Lower leg skin (tissue), 4 donors: ENCODE measurements at regions not wholly inside any gene's neighbourhood (a gene's known extent, or its start where the extent isn't known, plus 50 kb on each side); places are given as distances from the start of the nearest gene placed in this dataset.
A peak's percentile ranks its signal among the peaks of the same experiment; 100 is the strongest.

ENCODE experiments used
- DNase-seq, 2 donors: peaks; one replicate each; pipeline ENCODE4 v3.0.0-alpha.2; 2019; ENCODE audit warnings: low spot score in 2 of 2
- H3K4me3 ChIP-seq: fragments of 200-600 bp; sonication (generic); 2 replicates; pipeline ENCODE4 v1.5.1; 2017; ENCODE audit warnings: mild to moderate bottlenecking, low read depth; ENCODE audit not compliant: poor library complexity, severe bottlenecking
- POLR2A ChIP-seq, 2 donors: fragments of 450-650 bp; IDR thresholded peaks; one replicate each; pipeline ENCODE4 v1.6.1; 2016 to 2017; ENCODE audit warnings: antibody characterized with exemption in 2 of 2, mild to moderate bottlenecking in 1 of 2, moderate library complexity in 1 of 2
- WGBS, 2 donors: methylation state at CpG; one replicate each; pipeline ENCODE4 v1.1.5; 2018; 5-methylcytosine and 5-hydroxymethylcytosine counted together
- intact Hi-C: fragments of 100-400 bp; cut with DNase I; formaldehyde crosslinking; loops from one replicate; pipeline ENCODE4 v1.15.0; 2023; ENCODE audit warnings: low total_unique reads
- TF ChIP-seq, protein P1 (sequence below), 3 donors: fragments of 450-650 bp; IDR thresholded peaks; one replicate each; pipeline ENCODE4 v1.5.1; 2016; ENCODE audit warnings: antibody characterized with exemption in 3 of 3, mild to moderate bottlenecking in 3 of 3, moderate library complexity in 2 of 3

DNA sequence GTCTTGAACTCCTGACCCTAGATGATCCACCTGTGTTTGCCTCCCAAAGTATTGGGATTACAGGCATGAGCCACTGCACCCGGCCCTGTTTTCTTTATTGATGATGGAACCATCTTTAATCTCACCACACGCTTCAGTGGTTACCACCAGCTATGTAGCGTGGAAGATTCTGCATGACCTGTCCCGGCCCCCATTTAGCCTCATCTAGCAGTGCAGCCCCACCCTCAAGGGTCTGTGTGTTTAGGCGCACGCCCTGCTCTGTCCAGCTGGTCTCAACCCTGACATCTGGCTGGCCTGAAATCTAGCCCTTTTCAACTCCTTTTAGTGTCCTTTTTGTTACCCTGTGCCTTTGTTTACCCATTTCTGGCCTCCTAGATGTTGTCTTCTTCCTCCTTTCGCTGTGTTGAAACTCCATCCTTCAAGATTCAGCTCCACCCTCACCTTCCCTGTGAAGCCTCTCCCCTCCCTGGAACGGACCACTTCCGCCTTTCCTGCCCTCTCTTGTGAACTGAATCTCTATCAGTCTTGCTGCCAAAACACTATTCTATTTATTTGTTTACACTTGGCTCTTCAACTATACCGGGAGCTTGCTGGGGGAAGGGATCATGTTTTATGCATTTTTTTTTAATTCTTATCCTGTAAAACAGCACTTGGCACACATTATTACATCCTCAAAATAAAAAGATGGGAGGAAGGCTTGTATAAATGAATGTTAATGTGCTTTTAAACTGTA is 101.0 kb upstream of the MTHFD1L start:
- DNase-seq: no peak
- TF ChIP-seq POLR2A (IDR thresholded peaks at IDR 0.05): no peak
- TF ChIP-seq, protein P1, sequence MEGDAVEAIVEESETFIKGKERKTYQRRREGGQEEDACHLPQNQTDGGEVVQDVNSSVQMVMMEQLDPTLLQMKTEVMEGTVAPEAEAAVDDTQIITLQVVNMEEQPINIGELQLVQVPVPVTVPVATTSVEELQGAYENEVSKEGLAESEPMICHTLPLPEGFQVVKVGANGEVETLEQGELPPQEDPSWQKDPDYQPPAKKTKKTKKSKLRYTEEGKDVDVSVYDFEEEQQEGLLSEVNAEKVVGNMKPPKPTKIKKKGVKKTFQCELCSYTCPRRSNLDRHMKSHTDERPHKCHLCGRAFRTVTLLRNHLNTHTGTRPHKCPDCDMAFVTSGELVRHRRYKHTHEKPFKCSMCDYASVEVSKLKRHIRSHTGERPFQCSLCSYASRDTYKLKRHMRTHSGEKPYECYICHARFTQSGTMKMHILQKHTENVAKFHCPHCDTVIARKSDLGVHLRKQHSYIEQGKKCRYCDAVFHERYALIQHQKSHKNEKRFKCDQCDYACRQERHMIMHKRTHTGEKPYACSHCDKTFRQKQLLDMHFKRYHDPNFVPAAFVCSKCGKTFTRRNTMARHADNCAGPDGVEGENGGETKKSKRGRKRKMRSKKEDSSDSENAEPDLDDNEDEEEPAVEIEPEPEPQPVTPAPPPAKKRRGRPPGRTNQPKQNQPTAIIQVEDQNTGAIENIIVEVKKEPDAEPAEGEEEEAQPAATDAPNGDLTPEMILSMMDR (IDR thresholded peaks at IDR 0.05): no peak
- no peak overlapping the region for H3K4me3 ChIP-seq
- intact Hi-C loops: no loop called here
- WGBS, 2 donors: 69 to 81% methylated on average over 10 of the region's 10 CpGs

DNA sequence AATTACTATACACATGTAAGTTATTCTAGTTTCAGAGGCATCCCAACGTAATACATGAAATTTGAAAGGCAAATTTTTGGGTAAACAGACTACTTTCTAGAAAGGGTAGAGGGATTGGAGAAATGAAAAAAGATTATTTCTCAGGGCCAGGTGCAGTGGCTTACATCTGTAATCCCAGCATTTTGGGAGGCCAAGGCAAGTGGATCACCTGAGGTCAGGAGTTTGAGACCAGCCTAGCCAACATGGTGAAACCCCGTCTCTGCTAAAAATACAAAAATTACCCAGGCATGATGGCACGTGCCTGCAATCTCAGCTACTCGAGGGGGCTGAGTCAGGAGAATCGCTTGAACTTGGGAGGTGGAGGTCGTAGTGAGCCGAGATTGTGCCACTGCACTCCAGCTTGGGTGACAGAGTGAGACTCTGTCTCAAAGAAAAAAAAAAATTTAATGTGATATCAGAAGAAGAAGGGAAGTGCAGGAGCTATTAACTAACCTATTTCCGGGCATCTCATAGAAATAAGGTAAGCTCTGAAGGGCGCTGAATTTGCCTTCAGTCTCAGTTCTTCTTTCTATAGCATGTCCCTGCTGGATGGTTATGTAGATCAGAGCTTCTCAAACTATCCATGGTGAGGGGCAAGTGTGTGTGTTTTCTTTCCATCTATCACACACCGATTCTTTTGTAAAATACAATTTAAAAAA is 100.3 kb upstream of the MTHFD1L start:
- no peak for TF ChIP-seq POLR2A (IDR thresholded peaks at IDR 0.05)
- TF ChIP-seq, protein P1 (IDR thresholded peaks at IDR 0.05): no peak
- DNase-seq: no peak
- no peak overlapping the region for H3K4me3 ChIP-seq
- intact Hi-C loops: no loop called here
- 52 to 63% methylated on average over 10 of the region's 10 CpGs for WGBS, 2 donors

DNA sequence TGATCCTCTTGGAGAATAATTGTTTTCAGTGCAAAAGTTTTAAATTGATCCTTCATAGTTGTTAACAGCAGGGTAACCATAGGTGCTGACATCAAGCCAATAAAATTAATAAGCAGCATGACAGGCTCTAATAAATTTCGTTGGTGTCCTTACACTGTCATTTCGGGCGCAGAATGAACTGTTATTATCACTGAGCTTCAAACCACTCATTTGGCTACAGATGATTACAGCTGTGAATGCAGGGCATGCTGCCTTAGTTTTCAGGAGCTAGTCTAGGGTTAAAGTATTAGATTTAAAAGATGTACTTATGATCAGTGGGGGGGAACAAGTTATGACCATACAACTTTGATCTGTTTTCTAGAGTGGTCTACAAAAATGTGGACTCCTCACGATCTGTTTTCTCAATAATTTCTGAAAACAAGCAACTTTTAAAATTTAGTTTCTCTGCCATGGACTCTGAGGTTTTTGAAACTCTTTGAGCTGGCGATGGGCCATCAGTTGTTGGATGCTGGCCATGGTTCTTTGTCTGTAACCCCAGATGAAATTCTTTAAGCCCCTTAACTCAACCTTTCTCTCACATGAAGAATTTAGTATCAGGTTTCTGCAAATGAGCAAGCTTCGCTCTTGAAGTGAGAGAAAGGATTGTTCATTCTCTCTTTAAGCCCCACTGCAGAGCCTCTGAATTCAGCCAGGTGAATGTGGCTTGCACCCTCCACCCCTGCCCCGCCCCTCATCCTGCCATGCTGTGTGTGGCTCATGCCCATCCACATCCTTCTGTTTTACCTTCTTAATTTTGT is 99.1 kb upstream of the MTHFD1L start:
- TF ChIP-seq, protein P1 (IDR thresholded peaks at IDR 0.05): no peak
- TF ChIP-seq POLR2A (IDR thresholded peaks at IDR 0.05): no peak
- 44 to 55% methylated on average over 7 of the region's 7 CpGs for WGBS, 2 donors

DNA sequence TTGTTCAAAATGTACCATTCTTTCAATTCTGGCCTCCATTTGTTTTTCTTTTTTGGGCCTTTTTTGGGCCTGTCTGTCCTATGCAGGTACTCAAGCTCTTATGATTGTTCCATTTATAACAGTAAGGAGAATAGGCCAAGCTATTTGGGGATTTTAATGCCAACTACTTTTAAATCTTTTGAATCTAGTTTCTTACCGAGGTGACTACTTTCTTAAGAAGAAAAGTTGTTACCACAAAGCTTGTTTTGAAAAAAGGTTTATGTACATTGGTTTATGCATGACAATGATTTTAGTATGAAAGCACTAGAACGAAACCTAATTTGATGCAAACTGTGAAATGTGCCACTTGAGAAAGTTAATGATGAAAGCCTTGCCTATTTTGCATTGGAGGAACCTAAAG is 98.3 kb upstream of the MTHFD1L start:
- H3K4me3 ChIP-seq: no peak overlapping the region
- DNase-seq: no peak
- 69% methylated on average over 2 of the region's 2 CpGs for WGBS, 2 donors
- no peak for TF ChIP-seq POLR2A (IDR thresholded peaks at IDR 0.05)
- TF ChIP-seq, protein P1 (IDR thresholded peaks at IDR 0.05): no peak
- intact Hi-C loops: no loop called here

More for the DNA sequence above, 99.1 kb upstream of the MTHFD1L start:
- no peak overlapping the region for H3K4me3 ChIP-seq
- DNase-seq: no peak
- intact Hi-C loops: no loop called here

DNA sequence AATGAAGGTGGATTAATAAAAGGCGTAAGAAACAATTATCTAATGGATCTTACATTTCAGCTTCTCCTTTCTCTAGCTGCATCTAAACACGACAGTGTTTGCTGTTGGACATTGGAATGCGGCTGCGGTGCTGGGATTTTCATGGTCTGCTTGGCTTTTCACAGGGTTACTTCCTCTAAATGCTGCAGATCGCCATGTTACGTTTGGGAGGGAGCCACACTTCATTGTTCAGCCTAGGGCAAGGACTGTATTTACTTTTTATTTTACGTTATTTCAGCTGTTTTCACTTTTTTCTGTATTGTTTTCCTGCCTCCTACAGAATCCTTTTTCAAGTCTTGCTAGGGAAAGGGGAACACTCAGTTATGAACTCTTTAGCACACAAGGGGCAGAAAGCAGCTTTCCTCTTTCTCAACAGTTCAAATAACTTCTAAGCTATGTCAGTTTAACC is 97.9 kb upstream of the MTHFD1L start:
- H3K4me3 ChIP-seq: no peak overlapping the region
- 57 to 61% methylated on average over 7 of the region's 7 CpGs for WGBS, 2 donors
- no peak for TF ChIP-seq POLR2A (IDR thresholded peaks at IDR 0.05)
- TF ChIP-seq, protein P1 (IDR thresholded peaks at IDR 0.05): no peak
- DNase-seq: peak in 1 of 2 donors; percentile 82
- intact Hi-C loops: no loop called here
